HG03378 (cell line): ENCODE measurements at regions not wholly inside any gene's neighbourhood (a gene's known extent, or its start where the extent isn't known, plus 50 kb on each side); places are given as distances from the start of the nearest gene placed in this dataset.

Experiments
- ATAC-seq: cut with Tn5 transposase; IDR thresholded peaks from one replicate; pipeline ENCODE4 v1.9.1; 2021; ENCODE audit warnings: mild to moderate bottlenecking, moderate library complexity; ENCODE audit not compliant: unreplicated experiment

DNA sequence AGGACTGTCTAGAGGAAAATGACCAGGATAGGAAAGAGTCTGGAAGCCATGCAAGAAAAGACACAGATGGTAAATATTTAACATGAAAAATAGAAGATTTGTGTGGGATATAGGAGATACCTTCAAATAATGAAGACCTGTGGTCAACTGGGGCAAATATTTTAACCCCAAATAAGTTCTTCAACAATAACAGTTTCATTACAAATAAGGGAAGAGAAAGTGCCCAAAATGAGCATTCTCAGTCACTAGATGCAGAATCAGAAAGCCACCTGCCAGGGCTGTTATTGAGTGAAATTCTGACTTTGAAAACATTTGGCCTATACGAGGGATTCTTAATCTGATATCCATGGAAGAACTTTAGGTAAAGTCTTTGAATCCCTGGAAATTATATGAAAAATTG lies 231.2 kb upstream of the PLEKHG7 start:
- ATAC-seq, result peak; percentile 41

DNA sequence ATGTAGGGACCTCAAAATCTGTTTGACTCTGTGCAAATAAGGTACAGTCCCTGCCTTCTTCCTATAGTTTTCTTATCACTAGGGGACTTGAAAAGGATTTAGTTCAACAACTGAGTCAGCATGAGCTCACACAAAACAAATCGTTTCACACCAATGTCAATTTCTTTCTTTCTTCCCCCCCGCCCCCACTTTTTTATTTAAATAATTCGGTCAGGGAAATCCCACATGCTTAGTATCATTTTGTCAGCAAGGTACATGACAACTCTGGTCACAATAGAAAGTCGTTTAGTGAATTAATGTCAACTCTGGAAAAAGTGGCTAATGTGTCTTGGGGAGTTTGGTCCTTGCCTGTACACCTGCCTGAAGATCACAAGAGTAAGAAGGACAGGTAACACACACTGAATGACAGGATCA lies 232.2 kb upstream of the PLEKHG7 start:
- peak; percentile 30 for ATAC-seq

DNA sequence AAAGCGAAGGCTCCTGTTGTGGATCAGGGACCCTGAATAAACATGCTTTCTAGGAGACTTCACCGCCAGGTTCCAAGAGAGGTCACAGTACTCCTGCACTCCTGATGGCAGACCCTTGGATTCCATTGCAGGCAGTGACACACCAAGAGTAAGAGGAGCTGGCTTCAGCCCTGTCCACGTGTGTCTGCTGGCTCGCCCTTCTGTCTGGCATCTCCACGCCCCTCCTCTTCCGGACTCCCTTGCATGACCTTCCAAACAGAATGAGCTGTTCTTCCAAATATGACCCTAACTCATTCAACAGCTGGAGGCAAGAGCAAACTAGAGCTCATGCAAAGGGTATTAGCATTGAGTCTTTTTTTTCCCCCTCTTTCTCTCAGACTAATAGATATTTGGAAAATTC lies 233.0 kb upstream of the PLEKHG7 start:
- no peak for ATAC-seq

DNA sequence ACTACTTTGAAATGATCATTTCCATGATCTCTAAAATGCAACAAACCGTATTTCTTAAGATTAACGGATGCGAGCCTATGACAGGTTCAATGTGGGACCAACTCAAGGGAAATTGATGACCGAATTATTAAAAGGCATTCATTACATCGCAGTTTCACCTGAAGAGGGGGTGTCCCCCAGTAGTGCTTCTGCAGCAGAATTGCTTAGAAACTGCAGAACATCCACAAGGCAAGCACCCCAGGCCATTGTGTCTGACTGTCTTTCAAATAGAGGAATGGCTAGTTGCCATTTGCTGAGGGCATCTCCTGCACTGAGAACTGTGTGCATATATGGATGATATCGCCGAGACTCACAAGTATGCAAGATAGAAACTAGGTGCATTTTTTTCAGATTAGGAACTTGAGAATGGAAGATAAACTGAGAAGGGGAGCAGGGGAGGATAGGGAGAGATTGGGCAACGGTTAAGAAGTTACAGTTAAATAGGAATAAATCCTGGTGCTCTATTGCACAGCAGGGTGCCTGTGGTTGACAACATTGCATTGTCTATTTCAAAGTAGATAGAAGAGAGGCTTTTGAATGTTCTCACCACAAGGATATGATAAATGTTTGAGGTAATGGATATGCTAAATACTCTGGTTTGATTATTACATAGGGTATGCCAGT lies 234.3 kb upstream of the PLEKHG7 start:
- ATAC-seq, result no peak

DNA sequence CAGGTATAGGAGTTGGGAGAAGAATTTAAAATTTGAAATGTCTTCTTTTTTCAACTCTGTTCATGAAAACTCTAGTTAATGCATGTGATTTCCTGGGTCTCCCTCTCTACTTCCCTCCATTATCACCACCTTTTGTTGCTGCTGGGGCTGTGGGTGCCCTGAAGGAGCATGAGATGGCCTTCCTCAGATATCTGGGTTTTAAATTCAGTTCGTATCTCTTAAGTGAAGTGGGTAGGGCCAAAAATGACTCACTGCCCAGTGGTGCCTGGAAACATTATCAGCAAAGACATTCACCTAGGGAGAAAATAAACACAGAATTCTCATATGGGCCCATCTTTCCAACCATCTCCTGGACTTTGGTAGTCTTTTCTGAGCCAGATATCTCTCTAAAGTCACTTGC lies 234.9 kb upstream of the PLEKHG7 start:
- ATAC-seq, result no peak

DNA sequence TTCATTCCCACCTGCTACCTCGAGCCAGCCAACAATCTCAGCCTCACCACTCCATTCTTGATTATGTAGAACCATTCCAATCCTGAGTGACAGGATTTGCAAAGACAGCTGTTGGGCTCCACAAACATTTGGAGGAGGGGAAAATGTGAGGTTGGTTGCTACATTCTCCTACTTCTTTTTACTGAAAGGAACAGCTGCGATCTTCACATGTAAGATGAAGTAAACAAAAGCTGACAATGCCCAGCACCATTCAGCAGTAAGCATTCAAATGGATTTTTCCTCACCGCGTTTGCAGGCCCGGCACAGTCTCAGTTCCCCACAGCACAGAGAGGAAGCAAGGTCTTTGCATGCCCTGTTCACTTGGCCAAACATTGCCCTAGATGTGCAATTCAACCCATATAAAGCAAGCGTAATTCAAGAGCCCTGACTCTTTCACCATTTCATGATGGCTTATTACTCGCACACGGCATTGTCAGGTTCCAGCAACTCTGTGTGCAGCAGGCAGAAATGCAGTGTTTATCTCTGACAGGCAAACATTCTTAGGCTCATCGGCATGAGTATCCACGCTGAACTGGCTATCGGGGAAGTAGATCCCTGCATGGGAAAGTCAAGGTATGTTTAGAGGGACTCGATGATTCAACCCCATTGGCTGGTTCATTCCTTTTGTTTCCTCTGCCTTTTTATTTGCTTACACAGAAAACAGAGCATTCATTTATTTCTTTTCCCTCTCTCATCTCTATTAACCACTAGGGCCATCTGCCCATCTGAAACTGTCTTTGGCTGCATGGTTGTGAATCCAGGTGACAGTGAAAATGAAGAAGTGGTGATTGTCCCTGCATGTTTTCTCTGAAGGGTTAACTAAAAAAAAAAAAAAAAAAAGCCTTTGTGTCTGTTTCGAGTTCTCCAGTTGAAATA lies 236.1 kb upstream of the PLEKHG7 start:
- peak; percentile 26 for ATAC-seq

DNA sequence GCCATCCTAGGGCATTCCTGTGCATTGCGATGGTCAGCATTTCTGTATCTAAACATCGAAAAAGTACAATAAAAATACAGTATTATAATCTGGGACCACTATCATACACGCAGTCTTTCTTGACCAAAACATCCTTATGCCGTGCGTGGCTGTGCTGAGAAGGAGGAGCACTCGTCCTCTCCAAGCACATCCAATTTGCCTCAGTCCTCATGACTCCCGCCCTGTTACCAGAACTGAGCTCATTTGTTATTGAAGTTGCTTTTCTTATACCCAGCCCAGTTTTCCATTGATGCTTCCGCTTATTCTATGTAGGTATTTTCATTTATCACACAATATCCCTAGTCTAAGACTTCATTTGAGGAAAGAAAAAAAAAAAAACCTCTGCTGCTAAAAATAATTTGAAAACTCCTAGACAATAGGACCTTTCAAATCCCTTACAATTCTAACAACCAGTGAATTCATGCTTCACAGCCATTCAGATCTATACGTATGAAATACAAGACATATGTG lies 236.9 kb upstream of the PLEKHG7 start:
- no peak for ATAC-seq

DNA sequence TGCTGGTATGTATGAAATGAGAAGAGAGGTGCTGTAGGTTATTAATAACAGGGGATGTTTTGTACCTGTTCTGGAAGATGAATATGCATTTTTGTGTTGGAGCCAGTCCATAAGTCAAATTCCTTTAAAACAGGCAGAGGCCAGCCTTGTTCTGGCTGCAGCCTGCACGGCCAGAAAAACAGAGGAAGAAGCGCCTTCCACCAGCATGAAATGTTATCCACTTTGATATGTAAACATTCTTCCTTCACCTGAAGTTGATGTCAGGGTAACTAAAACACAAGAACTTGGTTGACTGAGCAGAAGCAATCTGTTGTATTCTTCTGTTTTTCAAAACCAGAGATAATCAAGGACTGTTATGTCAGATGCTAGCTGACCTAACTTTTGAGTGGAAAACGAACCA lies 237.9 kb upstream of the PLEKHG7 start:
- ATAC-seq, result no peak

DNA sequence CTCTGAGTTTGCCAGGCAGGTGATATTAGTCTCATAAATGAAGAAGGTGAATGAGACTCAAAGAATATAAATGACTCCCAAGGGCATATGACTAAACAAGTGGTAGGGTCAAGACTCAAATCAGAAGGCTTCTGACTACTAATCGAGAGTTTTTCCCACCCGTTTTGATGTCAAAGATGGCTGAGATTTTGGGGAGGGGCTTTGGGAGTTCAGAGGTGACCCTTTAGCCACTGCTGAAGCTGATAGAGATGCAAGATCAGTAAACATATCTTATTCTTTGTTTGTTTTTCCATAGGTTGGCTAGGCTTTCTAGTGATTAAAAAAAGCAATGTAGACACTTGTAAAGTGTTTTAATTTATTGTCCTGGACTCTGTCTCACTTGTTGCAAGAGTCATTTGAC lies 239.6 kb upstream of the PLEKHG7 start:
- no peak for ATAC-seq

DNA sequence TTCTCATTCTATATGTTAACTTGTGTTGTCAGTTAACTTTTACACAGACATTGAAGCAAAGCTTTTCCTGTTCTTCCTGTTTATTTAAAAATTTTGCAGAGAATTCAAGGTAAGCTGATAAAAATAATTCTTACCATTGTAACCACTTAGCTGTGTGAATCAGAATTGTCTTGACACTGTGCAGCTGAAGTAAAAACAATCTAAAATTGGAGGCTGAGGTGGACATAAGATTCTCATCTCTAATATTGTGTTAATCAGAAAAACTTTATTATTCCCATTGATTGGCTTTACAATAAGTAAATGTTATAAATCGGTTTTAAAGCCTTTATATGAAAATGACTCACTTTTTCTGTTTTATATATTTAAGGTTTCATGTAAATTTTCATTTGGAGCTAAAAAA lies 240.3 kb upstream of the PLEKHG7 start:
- no peak for ATAC-seq

DNA sequence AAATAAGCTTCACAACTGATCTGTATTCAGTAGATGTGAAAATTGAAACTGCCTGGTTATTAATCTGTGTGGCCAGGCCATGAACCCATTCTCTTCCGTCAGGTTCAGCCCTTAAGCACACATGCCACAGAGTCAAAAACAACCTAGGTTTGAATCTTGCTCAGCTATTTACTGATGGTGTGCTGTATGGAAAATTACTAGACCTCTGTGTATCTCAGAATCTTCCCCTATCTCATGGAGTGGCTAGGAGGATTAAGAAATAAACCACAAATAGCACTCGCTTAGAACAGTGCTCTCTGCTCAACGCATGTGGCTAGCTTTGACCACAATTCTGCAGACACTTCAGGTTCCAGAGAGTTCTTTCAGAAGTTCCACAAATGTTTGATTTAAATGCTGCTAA lies 240.7 kb upstream of the PLEKHG7 start:
- ATAC-seq, result peak; percentile 85

DNA sequence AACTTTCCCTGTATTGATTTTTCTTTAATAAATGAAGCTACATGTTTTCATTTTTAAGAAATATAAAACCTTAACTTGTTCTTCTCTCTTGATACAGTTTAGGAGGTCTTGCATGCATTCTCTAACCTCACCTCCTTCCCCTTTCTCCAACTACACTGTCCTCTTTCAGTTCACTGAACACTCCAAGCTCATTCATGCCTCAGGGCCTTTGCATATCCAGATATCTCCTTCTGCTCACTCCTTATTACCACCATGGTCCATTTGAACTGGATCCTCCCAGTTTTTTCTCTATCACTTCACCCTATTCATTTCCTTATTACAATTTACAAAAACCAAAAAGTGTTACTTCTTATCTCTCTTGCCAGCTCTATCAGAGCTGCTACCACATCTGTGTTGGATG lies 242.9 kb upstream of the PLEKHG7 start:
- ATAC-seq, result no peak

DNA sequence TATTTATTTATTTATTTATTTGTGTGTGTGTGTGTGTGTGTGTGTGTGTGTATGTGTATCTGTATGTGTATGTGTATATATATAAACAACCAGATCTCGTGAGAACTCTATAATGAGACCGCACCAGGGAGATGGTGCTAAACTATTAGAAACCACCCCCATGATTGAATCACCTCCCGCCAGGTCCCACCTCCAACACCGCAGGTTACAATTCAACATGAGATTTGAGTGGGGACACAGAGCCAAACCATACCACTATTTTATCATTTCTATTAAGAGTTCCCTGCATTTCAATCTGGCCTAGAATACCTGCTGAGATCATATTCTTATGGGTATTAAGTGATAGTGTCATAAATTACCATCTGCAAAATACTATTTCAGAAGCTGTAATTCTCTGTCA lies 243.8 kb upstream of the PLEKHG7 start:
- no peak for ATAC-seq

DNA sequence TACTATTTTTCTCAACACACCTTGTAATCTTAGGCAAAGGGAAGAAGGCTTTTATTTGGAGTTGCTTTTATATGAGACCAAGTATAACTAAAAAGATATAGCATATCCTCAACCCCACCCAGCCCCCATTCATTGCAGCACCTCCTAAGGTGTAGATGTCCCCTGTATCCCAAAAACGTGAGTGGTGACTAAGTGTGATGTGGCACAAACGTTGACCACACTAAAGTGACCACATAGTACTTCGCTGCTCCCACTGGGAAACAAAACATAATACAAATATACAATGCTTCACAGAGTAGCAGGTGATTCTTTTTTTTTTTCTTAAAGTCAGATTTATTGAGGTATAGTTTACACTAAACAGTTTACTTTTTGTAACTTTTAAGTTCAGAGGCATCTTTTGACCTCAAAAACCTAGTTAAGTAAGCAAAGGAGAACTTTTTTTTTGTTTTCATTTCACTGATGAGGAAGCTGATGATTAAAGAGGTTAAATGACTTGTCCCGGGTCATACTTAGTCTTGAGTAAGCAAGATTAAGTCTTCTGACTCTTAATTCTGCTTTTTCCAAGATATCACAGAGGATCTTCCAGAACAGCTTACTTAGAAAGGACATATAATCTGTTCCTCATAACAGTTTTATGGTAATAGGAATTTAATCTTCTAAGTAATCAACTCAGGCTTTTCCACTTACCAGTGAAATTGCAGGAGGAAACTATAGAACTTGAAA lies 245.2 kb upstream of the PLEKHG7 start:
- no peak for ATAC-seq

DNA sequence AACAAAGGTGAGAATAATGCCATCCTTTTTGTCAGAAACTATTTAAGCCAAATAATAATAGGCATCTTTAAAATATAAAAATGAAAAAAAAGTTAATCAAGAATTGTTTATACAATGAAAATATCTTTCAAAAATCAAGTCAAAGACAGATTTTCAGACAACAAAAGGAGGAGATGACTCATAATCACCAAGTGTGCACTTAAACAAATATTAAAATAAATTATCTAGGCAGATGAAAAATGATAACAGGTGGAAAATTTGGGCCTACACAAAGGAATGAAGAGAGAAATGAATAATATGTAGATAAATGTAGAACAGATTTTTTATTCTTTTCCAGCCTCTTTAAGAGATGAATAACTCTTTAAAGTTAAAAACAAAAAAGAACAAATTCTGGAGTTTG lies 250.0 kb upstream of the PLEKHG7 start:
- no peak for ATAC-seq

DNA sequence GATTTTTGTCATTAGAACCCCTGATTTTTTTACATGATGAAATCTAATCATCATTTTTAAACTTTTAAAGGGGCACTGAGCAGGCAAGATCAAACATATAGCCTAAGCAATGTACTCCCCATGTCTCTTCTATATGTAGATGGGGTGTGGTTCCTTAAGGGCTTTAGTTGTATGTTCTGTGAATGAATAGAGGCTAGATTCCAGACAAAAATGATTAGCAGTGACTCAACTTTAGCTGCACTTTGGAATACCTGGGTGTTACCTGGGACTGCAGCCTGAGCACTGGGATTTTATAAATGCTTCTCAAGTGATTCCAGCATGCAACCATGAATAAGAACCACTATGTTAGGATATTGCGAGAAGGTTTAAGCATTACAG lies 256.7 kb upstream of the PLEKHG7 start:
- peak; percentile 15 for ATAC-seq

DNA sequence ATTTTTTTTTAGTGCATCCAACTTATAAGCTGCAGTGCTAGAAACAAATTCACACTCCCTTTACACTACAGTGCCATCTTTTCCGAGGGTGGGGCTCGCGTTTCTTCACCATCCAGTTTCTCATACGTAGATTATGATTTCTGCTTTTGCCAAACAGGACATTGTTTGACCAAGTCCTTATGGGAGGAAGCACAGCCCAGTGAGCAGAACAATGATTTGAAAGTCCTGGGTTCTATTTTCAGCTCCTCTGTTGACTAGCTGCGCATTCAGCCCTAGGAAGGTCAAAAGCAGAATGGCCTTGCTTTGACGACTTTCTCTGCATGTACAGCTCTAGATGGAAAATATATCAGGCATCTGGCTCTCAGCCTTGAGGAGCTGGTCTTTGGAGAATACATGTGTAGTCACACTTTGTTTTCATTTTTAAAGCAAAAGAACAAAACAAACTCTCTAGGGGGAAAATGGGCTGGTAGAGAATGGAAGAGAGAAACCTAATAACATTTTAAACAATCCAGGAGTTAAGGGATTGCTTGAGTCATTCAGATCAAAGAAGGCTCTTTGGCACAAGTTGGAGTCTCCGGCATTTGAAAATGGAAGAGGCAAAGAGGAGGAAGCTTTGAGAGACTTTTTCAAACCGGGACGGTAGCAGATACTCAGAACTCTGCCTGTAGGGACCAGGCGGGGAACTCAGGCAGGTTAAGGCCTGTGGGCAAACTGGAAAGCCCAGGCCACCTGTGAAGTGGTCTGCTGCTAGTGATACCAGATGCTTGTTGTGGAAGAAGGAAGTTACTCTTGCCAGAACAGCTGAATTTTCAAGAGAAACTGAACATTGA lies 257.3 kb upstream of the PLEKHG7 start:
- ATAC-seq, result peak; percentile 79

DNA sequence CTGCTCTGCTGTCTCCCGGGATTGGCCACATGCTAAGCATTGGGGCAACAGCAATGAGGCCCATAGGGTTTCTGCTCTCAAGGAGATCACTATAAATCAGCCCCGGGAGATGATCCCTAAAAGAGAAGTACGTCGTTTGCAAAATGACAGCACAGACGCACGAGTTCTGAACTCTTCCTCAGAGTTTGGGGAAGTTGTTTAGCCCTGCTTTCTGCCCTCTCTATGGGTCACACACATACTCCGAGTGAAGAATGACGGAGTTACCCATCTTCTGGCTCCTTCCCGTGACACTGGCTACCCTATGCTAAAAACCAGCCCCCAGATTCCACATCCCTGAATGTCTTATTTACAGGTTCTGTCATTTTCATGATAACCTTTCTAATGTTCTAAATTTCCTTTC lies 258.0 kb upstream of the PLEKHG7 start:
- ATAC-seq, result peak; percentile 29

DNA sequence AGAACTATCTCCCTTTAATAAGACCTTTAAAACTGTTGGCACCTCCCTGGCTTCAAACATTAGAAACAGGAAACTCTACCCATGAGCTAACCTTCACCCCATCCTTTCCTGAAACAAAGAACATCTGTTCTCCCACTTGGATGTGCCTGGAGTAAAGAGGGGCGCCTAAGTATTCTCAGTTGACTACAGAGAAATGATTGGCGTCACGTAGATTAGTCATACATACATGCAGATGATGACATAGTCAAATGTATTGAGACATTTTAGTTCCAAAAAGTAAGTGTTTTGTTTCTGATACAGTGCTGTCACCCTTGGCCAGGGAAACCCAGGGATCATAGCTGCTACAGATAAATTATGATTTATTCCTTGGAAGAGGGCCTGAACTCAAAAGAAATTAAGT lies 260.0 kb upstream of the PLEKHG7 start:
- ATAC-seq, result no peak

DNA sequence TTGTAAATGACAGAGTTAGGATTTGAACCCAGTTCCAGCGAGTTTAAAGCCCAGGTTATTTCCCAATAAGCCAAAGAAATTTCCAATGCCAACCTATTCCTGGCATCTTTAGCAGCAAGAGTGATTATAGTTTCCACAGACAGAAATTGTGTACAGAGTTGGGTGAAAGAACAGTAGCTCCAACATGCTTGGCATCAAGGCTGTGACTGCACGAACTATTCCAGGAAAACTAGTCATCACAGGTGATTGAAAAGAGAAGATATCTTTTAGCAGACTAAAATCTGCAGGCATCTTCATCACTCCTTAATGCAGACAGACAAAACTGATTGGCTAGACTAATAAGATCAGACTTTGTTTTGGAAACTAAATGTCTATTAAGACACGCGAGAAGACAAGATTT lies 262.7 kb upstream of the PLEKHG7 start:
- ATAC-seq, result no peak

DNA sequence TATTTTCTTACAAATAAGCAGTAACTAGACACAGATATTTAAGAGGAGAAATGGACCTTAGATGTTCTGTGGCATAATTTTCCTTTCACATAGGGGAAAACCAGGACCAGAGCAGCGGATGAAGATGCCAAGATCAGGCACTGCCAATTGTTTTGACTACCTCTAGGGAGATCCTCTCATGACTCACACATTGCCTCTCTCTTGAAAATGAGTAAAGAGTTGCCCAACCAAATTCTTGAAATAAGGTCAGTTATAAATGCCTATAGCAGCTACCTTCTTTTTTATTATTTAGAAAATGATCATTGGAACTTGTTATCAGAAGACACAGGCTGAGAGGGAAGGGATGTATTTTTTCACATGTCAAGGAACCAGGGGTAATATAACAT lies 263.4 kb upstream of the PLEKHG7 start:
- no peak for ATAC-seq
